HL-60 (cell line): ENCODE measurements at regions not wholly inside any gene's neighbourhood (a gene's known extent, or its start where the extent isn't known, plus 50 kb on each side); places are given as distances from the start of the nearest gene placed in this dataset.

Source experiments
- CTCF ChIP-seq: IDR thresholded peaks from one replicate; pipeline ENCODE4 v1.5.1; 2011; ENCODE audit warnings: low read length, control low read depth, inconsistent platforms; ENCODE audit not compliant: insufficient read depth
- GABPA ChIP-seq: IDR thresholded peaks from 2 replicates; pipeline ENCODE4 v1.6.1; 2012; ENCODE audit warnings: low read depth
- POLR2AphosphoS5 ChIP-seq: IDR thresholded peaks from 2 replicates; pipeline ENCODE4 v1.6.1; 2012; ENCODE audit warnings: low read depth
- REST ChIP-seq: IDR thresholded peaks from 2 replicates; pipeline ENCODE4 v1.6.1; 2012; ENCODE audit warnings: low read depth; ENCODE audit not compliant: insufficient replicate concordance
- SPI1 ChIP-seq: IDR thresholded peaks from 2 replicates; pipeline ENCODE4 v1.6.1; 2012; ENCODE audit warnings: low read depth, mild to moderate bottlenecking, borderline replicate concordance

- no peak for TF ChIP-seq CTCF
- TF ChIP-seq POLR2AphosphoS5, result no peak
- TF ChIP-seq REST, result no peak
- no peak for TF ChIP-seq GABPA
- no peak for TF ChIP-seq SPI1
Observed at GRCh38 chr11:134557571-134558257, 145.7 kb upstream of the B3GAT1 start.
